CD4-positive, alpha-beta T cell treated with Interleukin-6 at 100 ng/mL for 8 hours (primary cell): ENCODE measurements at regions not wholly inside any gene's neighbourhood (a gene's known extent, or its start where the extent isn't known, plus 50 kb on each side); places are given as distances from the start of the nearest gene placed in this dataset.
"Not testable (repeated sequence)": the region's sequence is repeated elsewhere in the genome, so short reads cannot be mapped to it uniquely, and the experiment has no call there.

Source experiments
- DNase-seq: peaks from one replicate; pipeline ENCODE4 v3.0.0-alpha.2; 2020; ENCODE audit warnings: mixed read lengths, low spot score

- no peak for DNase-seq
Observed at GRCh38 chr1:14259191-14259757, 339.2 kb upstream of the KAZN start.

GRCh38 chr1:14260480-14260879 is 338.0 kb upstream of the KAZN start:
- no peak for DNase-seq

- no peak for DNase-seq
Observed at GRCh38 chr1:14261395-14261794, 337.1 kb upstream of the KAZN start.

- DNase-seq: no peak
Observed at GRCh38 chr1:14262637-14263036, 335.8 kb upstream of the KAZN start.

GRCh38 chr1:14263225-14263624 is 335.3 kb upstream of the KAZN start:
- no peak for DNase-seq

- DNase-seq: no peak
Observed at GRCh38 chr1:14263671-14264070, 334.8 kb upstream of the KAZN start.

- DNase-seq: no peak
Observed at GRCh38 chr1:14265495-14265894, 333.0 kb upstream of the KAZN start.

- no peak for DNase-seq
Observed at GRCh38 chr1:14267991-14268390, 330.5 kb upstream of the KAZN start.

GRCh38 chr1:14270821-14271220 is 327.7 kb upstream of the KAZN start:
- no peak for DNase-seq

- no peak for DNase-seq
Observed at GRCh38 chr1:14273811-14274210, 324.7 kb upstream of the KAZN start.

- DNase-seq: not testable (repeated sequence)
Observed at GRCh38 chr1:14279891-14280290, 318.6 kb upstream of the KAZN start.

GRCh38 chr1:14280909-14281308 is 317.6 kb upstream of the KAZN start:
- no peak for DNase-seq

- no peak for DNase-seq
Observed at GRCh38 chr1:14281412-14281811, 317.1 kb upstream of the KAZN start.

- no peak for DNase-seq
Observed at GRCh38 chr1:14282707-14283106, 315.8 kb upstream of the KAZN start.

GRCh38 chr1:14285238-14285637 is 313.2 kb upstream of the KAZN start:
- DNase-seq: no peak

GRCh38 chr1:14291182-14291581 is 307.3 kb upstream of the KAZN start:
- not testable (repeated sequence) for DNase-seq

- no peak for DNase-seq
Observed at GRCh38 chr1:14292520-14292919, 306.0 kb upstream of the KAZN start.

GRCh38 chr1:14294006-14294405 is 304.5 kb upstream of the KAZN start:
- DNase-seq: no peak

- DNase-seq: no peak
Observed at GRCh38 chr1:14294860-14295536, 303.5 kb upstream of the KAZN start.

- no peak for DNase-seq
Observed at GRCh38 chr1:14296795-14297194, 301.7 kb upstream of the KAZN start.

GRCh38 chr1:14297356-14297755 is 301.1 kb upstream of the KAZN start:
- DNase-seq: no peak

GRCh38 chr1:14298806-14299205 is 299.7 kb upstream of the KAZN start:
- DNase-seq: no peak

- DNase-seq: no peak
Observed at GRCh38 chr1:14300991-14301703, 297.3 kb upstream of the KAZN start.

- DNase-seq: no peak
Observed at GRCh38 chr1:14301704-14302024, 296.8 kb upstream of the KAZN start.
